MM.1S (cell line): ENCODE measurements at regions not wholly inside any gene's neighbourhood (a gene's known extent, or its start where the extent isn't known, plus 50 kb on each side); places are given as distances from the start of the nearest gene placed in this dataset.

ENCODE experiments used
- DNase-seq: peaks from one replicate; pipeline ENCODE4 v3.0.0-alpha.2; 2015
- H2AFZ ChIP-seq: fragments of 300-600 bp; sonication (generic); 2 replicates; pipeline ENCODE4 v1.6.0; 2016; ENCODE audit warnings: antibody characterized with exemption, low read length
- H3F3A ChIP-seq: fragments of 300-600 bp; sonication (generic); 2 replicates; pipeline ENCODE4 v1.6.1; 2016; ENCODE audit warnings: mild to moderate bottlenecking, antibody characterized with exemption, low read length, moderate library complexity, mixed read lengths; ENCODE audit not compliant: insufficient read depth
- H3K27ac ChIP-seq: fragments of 300-600 bp; sonication (generic); 2 replicates; pipeline ENCODE4 v1.5.1; 2016; ENCODE audit warnings: mild to moderate bottlenecking, low read length
- H3K27me3 ChIP-seq: fragments of 300-600 bp; sonication (generic); replicated peaks from 2 replicates; pipeline ENCODE4 v1.6.0; 2016; ENCODE audit warnings: low read length; ENCODE audit not compliant: insufficient read depth
- H3K36me3 ChIP-seq: fragments of 300-600 bp; sonication (generic); replicated peaks from 2 replicates; pipeline ENCODE4 v1.6.1; 2016; ENCODE audit warnings: mild to moderate bottlenecking, low read length, mixed read lengths; ENCODE audit not compliant: insufficient read depth
- H3K4me1 ChIP-seq: fragments of 300-600 bp; sonication (generic); 2 replicates; pipeline ENCODE4 v1.6.1; 2016; ENCODE audit warnings: low read length, mixed read lengths
- H3K4me2 ChIP-seq: fragments of 300-600 bp; sonication (generic); 2 replicates; pipeline ENCODE4 v1.6.0; 2016; ENCODE audit warnings: low read depth, low read length
- H3K4me3 ChIP-seq: fragments of 300-600 bp; sonication (generic); 2 replicates; pipeline ENCODE4 v1.5.1; 2016; ENCODE audit warnings: low read length, mixed read lengths
- H3K79me2 ChIP-seq: fragments of 300-600 bp; sonication (generic); 2 replicates; pipeline ENCODE4 v1.6.1; 2016; ENCODE audit warnings: mixed run types, low read length, mixed read lengths
- H3K9ac ChIP-seq: fragments of 300-600 bp; sonication (generic); 2 replicates; pipeline ENCODE4 v1.6.1; 2016; ENCODE audit warnings: low read length, mixed read lengths
- H3K9me2 ChIP-seq: fragments of 300-600 bp; sonication (generic); replicated peaks from 2 replicates; pipeline ENCODE4 v1.6.1; 2016; ENCODE audit warnings: mild to moderate bottlenecking, low read length, mixed read lengths; ENCODE audit not compliant: insufficient read depth
- H3K9me3 ChIP-seq: fragments of 300-600 bp; sonication (generic); replicated peaks from 2 replicates; pipeline ENCODE4 v1.6.1; 2016; ENCODE audit warnings: mild to moderate bottlenecking, low read length, mixed read lengths; ENCODE audit not compliant: insufficient read depth
- H4K20me1 ChIP-seq: fragments of 300-600 bp; sonication (generic); 2 replicates; pipeline ENCODE4 v1.6.1; 2016; ENCODE audit warnings: mild to moderate bottlenecking, low read length, moderate library complexity, mixed read lengths; ENCODE audit not compliant: insufficient read depth
- EZH2 ChIP-seq: fragments of 300-600 bp; sonication (generic); optimal IDR thresholded peaks from 2 replicates; pipeline ENCODE3; 2017; ENCODE audit warnings: low read depth, mild to moderate bottlenecking, antibody characterized with exemption, low read length, mixed read lengths
- EZH2phosphoT487 ChIP-seq: fragments of 300-600 bp; sonication (generic); IDR thresholded peaks from 2 replicates; pipeline ENCODE4 v1.6.1; 2018; ENCODE audit warnings: antibody characterized with exemption, low read length
- TF ChIP-seq, protein P1 (sequence below): fragments of 300-600 bp; sonication (generic); IDR thresholded peaks from 2 replicates; pipeline ENCODE4 v1.5.1; 2016; ENCODE audit warnings: antibody characterized with exemption, low read length, mixed read lengths

DNA sequence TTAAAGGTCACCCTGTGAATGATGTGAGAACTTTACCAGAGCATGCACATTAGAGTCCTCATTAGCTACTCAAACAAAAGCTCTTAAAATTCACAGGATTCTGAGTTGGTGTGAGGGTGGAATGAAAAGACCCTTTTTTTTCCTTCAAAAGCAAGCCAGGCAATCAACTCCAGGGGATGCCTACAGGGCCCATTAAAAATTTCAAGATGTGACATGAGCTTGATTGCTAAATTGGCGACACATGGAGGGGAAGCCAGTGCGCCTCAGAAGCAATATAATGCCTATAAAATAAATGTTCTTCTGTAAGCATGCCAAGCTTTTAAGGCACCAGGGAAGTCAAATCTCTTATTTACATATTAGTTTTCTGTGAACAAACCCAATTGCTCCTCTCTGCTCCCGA lies 328.8 kb upstream of the SUCLG2 start:
- no peak overlapping the region for H3K4me3 ChIP-seq
- no peaks in the 10 kb centered on the region for H3K79me2 ChIP-seq
- no peak overlapping the region for H3K9ac ChIP-seq
- H3K27me3 ChIP-seq, result no peaks in the 10 kb centered on the region
- no peaks in the 10 kb centered on the region for H3K9me3 ChIP-seq
- H3K9me2 ChIP-seq, result no peaks in the 10 kb centered on the region
- TF ChIP-seq, protein P1, sequence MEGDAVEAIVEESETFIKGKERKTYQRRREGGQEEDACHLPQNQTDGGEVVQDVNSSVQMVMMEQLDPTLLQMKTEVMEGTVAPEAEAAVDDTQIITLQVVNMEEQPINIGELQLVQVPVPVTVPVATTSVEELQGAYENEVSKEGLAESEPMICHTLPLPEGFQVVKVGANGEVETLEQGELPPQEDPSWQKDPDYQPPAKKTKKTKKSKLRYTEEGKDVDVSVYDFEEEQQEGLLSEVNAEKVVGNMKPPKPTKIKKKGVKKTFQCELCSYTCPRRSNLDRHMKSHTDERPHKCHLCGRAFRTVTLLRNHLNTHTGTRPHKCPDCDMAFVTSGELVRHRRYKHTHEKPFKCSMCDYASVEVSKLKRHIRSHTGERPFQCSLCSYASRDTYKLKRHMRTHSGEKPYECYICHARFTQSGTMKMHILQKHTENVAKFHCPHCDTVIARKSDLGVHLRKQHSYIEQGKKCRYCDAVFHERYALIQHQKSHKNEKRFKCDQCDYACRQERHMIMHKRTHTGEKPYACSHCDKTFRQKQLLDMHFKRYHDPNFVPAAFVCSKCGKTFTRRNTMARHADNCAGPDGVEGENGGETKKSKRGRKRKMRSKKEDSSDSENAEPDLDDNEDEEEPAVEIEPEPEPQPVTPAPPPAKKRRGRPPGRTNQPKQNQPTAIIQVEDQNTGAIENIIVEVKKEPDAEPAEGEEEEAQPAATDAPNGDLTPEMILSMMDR, result no peak
- no peak for TF ChIP-seq EZH2phosphoT487
- no peak for TF ChIP-seq EZH2
- no peaks in the 10 kb centered on the region for H4K20me1 ChIP-seq
- no peak overlapping the region for H3K27ac ChIP-seq
- no peak overlapping the region for H2AFZ ChIP-seq
- H3K36me3 ChIP-seq, result no peaks in the 10 kb centered on the region
- no peaks in the 10 kb centered on the region for H3F3A ChIP-seq
- DNase-seq, result no peak
- H3K4me2 ChIP-seq, result no peak overlapping the region
- no peaks in the 10 kb centered on the region for H3K4me1 ChIP-seq

DNA sequence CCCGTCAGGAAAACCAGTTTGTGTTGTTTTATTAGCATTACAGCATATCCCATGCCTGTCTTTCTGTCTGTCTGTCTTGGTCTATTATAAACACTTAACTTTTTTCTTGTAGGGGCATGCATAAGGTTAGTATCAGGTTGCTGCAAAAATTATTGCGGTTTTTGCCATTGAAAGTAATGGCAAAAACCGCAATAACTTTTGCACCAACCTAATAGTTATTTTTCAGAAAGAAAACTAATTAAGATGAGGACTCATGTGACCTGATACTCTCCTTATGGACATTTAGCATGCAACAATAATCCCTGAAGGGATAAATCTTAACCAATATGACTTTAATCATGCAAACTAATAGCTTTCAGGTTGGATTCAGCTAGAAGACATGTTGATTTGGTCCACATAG lies 326.7 kb upstream of the SUCLG2 start:
- Histone ChIP-seq H3K36me3 (no peaks in the 10 kb centered on the region), H2AFZ (no peak overlapping the region), H3F3A (no peaks in the 10 kb centered on the region), H3K79me2 (no peaks in the 10 kb centered on the region), H3K27me3 (no peaks in the 10 kb centered on the region), H3K27ac (no peak overlapping the region), H3K4me1 (no peaks in the 10 kb centered on the region), H3K9ac (no peak overlapping the region), H3K9me3 (no peaks in the 10 kb centered on the region), H3K9me2 (no peaks in the 10 kb centered on the region), H4K20me1 (no peaks in the 10 kb centered on the region), H3K4me2 (no peak overlapping the region), H3K4me3 (no peak overlapping the region)
- TF ChIP-seq, protein P1, result no peak
- no peak for TF ChIP-seq EZH2phosphoT487
- no peak for TF ChIP-seq EZH2
- no peak for DNase-seq

DNA sequence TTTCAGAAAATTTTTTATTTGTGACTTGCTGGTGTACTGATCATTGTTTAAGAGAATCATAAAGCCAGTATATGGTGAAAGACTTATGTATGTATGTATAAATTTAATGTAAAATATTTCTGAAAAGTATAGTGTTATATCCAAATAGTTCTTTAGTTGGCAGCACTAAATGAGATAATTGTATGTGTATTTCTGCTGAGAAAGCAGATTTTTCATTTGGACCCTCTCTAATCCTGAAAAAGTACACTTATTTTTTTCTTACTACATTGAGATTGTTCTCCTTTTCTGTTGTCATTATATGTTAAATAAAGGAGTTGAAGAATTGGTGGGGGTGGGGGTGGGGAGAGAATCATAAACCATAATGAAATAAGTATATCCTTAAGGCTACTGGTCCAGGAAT lies 324.9 kb upstream of the SUCLG2 start:
- Histone ChIP-seq H3K4me3 (no peak overlapping the region), H3F3A (no peaks in the 10 kb centered on the region), H4K20me1 (no peaks in the 10 kb centered on the region), H2AFZ (no peak overlapping the region), H3K4me1 (no peaks in the 10 kb centered on the region), H3K27ac (no peak overlapping the region), H3K79me2 (no peaks in the 10 kb centered on the region), H3K9me2 (no peaks in the 10 kb centered on the region), H3K9me3 (no peaks in the 10 kb centered on the region), H3K36me3 (no peaks in the 10 kb centered on the region), H3K27me3 (no peaks in the 10 kb centered on the region), H3K4me2 (no peak overlapping the region), H3K9ac (no peak overlapping the region)
- DNase-seq, result no peak
- TF ChIP-seq, protein P1, result no peak
- TF ChIP-seq EZH2phosphoT487, result no peak
- TF ChIP-seq EZH2, result no peak
